ENCODE measurements at regions not wholly inside any gene's neighbourhood (a gene's known extent, or its start where the extent isn't known, plus 50 kb on each side); places are given as distances from the start of the nearest gene placed in this dataset.

GRCh38 chr20:63124782-63125580 lies 91.0 kb downstream of the YTHDF1 start:
- Mint-ChIP-seq H3K36me3 (ENCODE audit: low read depth) (no peaks in the 10 kb centered on the region), H3K4me1 (no peaks in the 10 kb centered on the region)
- no peak for DNase-seq

GRCh38 chr20:63124092-63124781 lies 91.7 kb downstream of the YTHDF1 start:
- peaks cover 5% of the 10 kb centered on the region for H3K27me3 Mint-ChIP-seq
- H3K27ac Mint-ChIP-seq = no peak overlapping the region

More at GRCh38 chr20:63124782-63125580, 91.0 kb downstream of the YTHDF1 start:
- ChIA-PET CTCF (no interaction called here), POLR2A (no interaction called here)
- H3K9me3 Mint-ChIP-seq = no peaks in the 10 kb centered on the region
- ATAC-seq (ENCODE audit: low read depth) = no peak
- no peak for TF ChIP-seq CTCF (IDR thresholded peaks at IDR 0.05)
- H3K4me3 Mint-ChIP-seq = no peak overlapping the region
- peaks cover 10% of the 10 kb centered on the region for H3K27me3 Mint-ChIP-seq
- no peak overlapping the region for H3K27ac Mint-ChIP-seq
- intact Hi-C loops (cut with micrococcal nuclease) = no loop called here

GRCh38 chr20:63123331-63123741 lies 92.6 kb downstream of the YTHDF1 start:
- Mint-ChIP-seq H3K27ac (no peak overlapping the region), H3K9me3 (no peaks in the 10 kb centered on the region), H3K27me3 (no peaks in the 10 kb centered on the region), H3K36me3 (ENCODE audit: low read depth) (no peaks in the 10 kb centered on the region), H3K4me3 (no peak overlapping the region), H3K4me1 (no peaks in the 10 kb centered on the region)
- intact Hi-C loops (cut with micrococcal nuclease) = no loop called here
- TF ChIP-seq CTCF (IDR thresholded peaks at IDR 0.05) = no peak
- POLR2A ChIA-PET = no interaction called here
- DNase-seq = no peak
- CTCF ChIA-PET = no interaction called here
- no peak for ATAC-seq (ENCODE audit: low read depth)

More at GRCh38 chr20:63124092-63124781, 91.7 kb downstream of the YTHDF1 start:
- Mint-ChIP-seq H3K4me3 (no peak overlapping the region), H3K9me3 (no peaks in the 10 kb centered on the region), H3K36me3 (ENCODE audit: low read depth) (no peaks in the 10 kb centered on the region), H3K4me1 (no peaks in the 10 kb centered on the region)
- intact Hi-C loops (cut with micrococcal nuclease) = no loop called here
- TF ChIP-seq CTCF (IDR thresholded peaks at IDR 0.05) = no peak
- CTCF ChIA-PET = no interaction called here
- POLR2A ChIA-PET = no interaction called here
- ATAC-seq (ENCODE audit: low read depth) (no peak), DNase-seq (no peak)

- intact Hi-C loops (cut with micrococcal nuclease) = no loop called here
- TF ChIP-seq CTCF (IDR thresholded peaks at IDR 0.05) = no peak
- ATAC-seq (ENCODE audit: low read depth) (no peak), DNase-seq (no peak)
- CTCF ChIA-PET = no interaction called here
- H3K9me3 Mint-ChIP-seq = no peaks in the 10 kb centered on the region
- no peak overlapping the region for H3K27ac Mint-ChIP-seq
- POLR2A ChIA-PET = no interaction called here
- no peaks in the 10 kb centered on the region for H3K4me1 Mint-ChIP-seq
- H3K36me3 Mint-ChIP-seq (ENCODE audit: low read depth) = no peaks in the 10 kb centered on the region
- no peak overlapping the region for H3K4me3 Mint-ChIP-seq
- peaks cover 3% of the 10 kb centered on the region for H3K27me3 Mint-ChIP-seq
These were observed 93.3 kb downstream of the YTHDF1 start for GRCh38 chr20:63122626-63123025.

GRCh38 chr20:63121749-63122405 lies 94.1 kb downstream of the YTHDF1 start:
- no peak for ATAC-seq (ENCODE audit: low read depth)
- CTCF ChIA-PET = interaction anchor here (0.7 kb wide), 1 partner anchor 59 kb away, joined by 3 read pairs; no protein-coding TSS in a partner anchor
- intact Hi-C loops (cut with micrococcal nuclease) = no loop called here

More at GRCh38 chr20:63121749-63122405, 94.1 kb downstream of the YTHDF1 start:
- TF ChIP-seq CTCF (IDR thresholded peaks at IDR 0.05) = no peak
- no peak overlapping the region for H3K4me3 Mint-ChIP-seq
- peaks cover 10% of the 10 kb centered on the region for H3K27me3 Mint-ChIP-seq
- DNase-seq = no peak
- H3K27ac Mint-ChIP-seq = no peak overlapping the region
- H3K9me3 Mint-ChIP-seq = no peaks in the 10 kb centered on the region
- POLR2A ChIA-PET = no interaction called here
- no peaks in the 10 kb centered on the region for H3K4me1 Mint-ChIP-seq
- no peaks in the 10 kb centered on the region for H3K36me3 Mint-ChIP-seq (ENCODE audit: low read depth)
